ENCODE measurements at regions not wholly inside any gene's neighbourhood (a gene's known extent, or its start where the extent isn't known, plus 50 kb on each side); places are given as distances from the start of the nearest gene placed in this dataset.
"Not testable (repeated sequence)": the region's sequence is repeated elsewhere in the genome, so short reads cannot be mapped to it uniquely, and the experiment has no call there.

- not testable (repeated sequence) for DNase-seq
These were observed 64.4 kb downstream of the TMEM200C start for GRCh38 chr18:5830902-5831301.

- no peak for DNase-seq
These were observed 66.4 kb downstream of the TMEM200C start for GRCh38 chr18:5828913-5829312.

- DNase-seq: no peak
These were observed 69.7 kb downstream of the TMEM200C start for GRCh38 chr18:5825663-5826062.

GRCh38 chr18:5824370-5824984, 70.8 kb downstream of the TMEM200C start:
- DNase-seq: no peak

- DNase-seq: no peak
These were observed 77.5 kb downstream of the TMEM200C start for GRCh38 chr18:5817816-5818215.

GRCh38 chr18:5806860-5807259, 88.5 kb downstream of the TMEM200C start:
- DNase-seq: no peak

GRCh38 chr18:5787936-5788335, 107.4 kb downstream of the TMEM200C start:
- no peak for DNase-seq

GRCh38 chr18:5779922-5780321, 115.4 kb downstream of the TMEM200C start:
- DNase-seq: no peak

- no peak for DNase-seq
These were observed 122.8 kb downstream of the TMEM200C start for GRCh38 chr18:5772306-5773105.

- no peak for DNase-seq
These were observed 124.0 kb downstream of the TMEM200C start for GRCh38 chr18:5771343-5771742.

- DNase-seq: no peak
These were observed 125.1 kb downstream of the TMEM200C start for GRCh38 chr18:5770176-5770575.

- no peak for DNase-seq
These were observed 126.9 kb downstream of the TMEM200C start for GRCh38 chr18:5768454-5768853.

- DNase-seq: no peak
These were observed 136.1 kb downstream of the TMEM200C start for GRCh38 chr18:5759194-5759593.

- no peak for DNase-seq
These were observed 138.5 kb downstream of the TMEM200C start for GRCh38 chr18:5756823-5757222.

GRCh38 chr18:5747678-5748077, 147.6 kb downstream of the TMEM200C start:
- DNase-seq: no peak

GRCh38 chr18:5746844-5747243, 148.5 kb downstream of the TMEM200C start:
- DNase-seq: no peak

GRCh38 chr18:5744659-5745058, 150.7 kb downstream of the TMEM200C start:
- no peak for DNase-seq

GRCh38 chr18:5738526-5738925, 156.8 kb downstream of the TMEM200C start:
- no peak for DNase-seq

GRCh38 chr18:5732318-5732717, 163.0 kb downstream of the TMEM200C start:
- no peak for DNase-seq

- no peak for DNase-seq
These were observed 165.2 kb downstream of the TMEM200C start for GRCh38 chr18:5729983-5730699.

GRCh38 chr18:5728531-5728930, 166.8 kb downstream of the TMEM200C start:
- DNase-seq: no peak

- DNase-seq: no peak
These were observed 169.3 kb downstream of the TMEM200C start for GRCh38 chr18:5726011-5726410.

- DNase-seq: no peak
These were observed 173.4 kb downstream of the TMEM200C start for GRCh38 chr18:5721924-5722323.

GRCh38 chr18:5720132-5720531, 175.2 kb downstream of the TMEM200C start:
- DNase-seq: no peak

Data from retina (tissue), 1 donor.